ENCODE measurements at regions not wholly inside any gene's neighbourhood (a gene's known extent, or its start where the extent isn't known, plus 50 kb on each side); places are given as distances from the start of the nearest gene placed in this dataset.
"Not testable (repeated sequence)": the region's sequence is repeated elsewhere in the genome, so short reads cannot be mapped to it uniquely, and the experiment has no call there.

DNA sequence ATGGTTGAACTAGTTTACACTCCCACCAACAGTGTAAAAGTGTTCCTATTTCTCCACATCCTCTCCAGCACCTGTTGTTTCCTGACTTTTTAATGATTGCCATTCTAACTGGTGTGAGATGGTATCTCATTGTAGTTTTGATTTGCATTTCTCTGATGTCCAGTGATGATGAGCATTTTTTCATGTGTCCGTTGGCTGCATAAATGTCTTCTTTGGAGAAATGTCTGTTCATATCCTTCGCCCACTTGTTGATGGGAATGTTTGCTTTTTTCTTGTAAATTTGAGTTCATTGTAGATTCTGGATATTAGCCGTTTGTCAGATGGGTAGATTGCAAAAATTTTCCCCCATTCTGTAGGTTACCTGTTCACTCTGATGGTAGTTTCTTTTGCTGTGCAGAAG lies 155.0 kb upstream of the CNKSR2 start:
- not testable (repeated sequence) for DNase-seq (ENCODE audit: low read depth in 2 of 2)

GRCh38 chrX:21225643-21226042 lies 148.6 kb upstream of the CNKSR2 start:
- DNase-seq (ENCODE audit: low read depth in 2 of 2): no peak

DNA sequence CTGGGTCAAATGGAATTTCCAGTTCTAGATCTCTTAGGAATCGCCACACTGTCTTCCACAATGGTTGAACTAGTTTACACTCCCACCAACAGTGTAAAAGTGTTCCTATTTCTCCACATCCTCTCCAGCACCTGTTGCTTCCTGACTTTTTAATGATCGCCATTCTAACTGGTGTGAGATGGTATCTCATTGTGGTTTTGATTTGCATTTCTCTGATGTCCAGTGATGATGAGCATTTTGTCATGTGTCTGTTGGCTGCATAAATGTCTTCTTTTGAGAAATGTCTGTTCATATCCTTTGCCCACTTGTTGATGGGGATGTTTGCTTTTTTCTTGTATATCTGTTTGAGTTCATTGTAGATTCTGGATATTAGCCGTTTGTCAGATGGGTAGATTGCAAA lies 145.2 kb upstream of the CNKSR2 start:
- not testable (repeated sequence) for DNase-seq (ENCODE audit: low read depth in 2 of 2)

- DNase-seq (ENCODE audit: low read depth in 2 of 2): no peak
Measured at GRCh38 chrX:21255032-21255618, 119.1 kb upstream of the CNKSR2 start.

GRCh38 chrX:21266949-21267348 lies 107.3 kb upstream of the CNKSR2 start:
- DNase-seq (ENCODE audit: low read depth in 2 of 2): no peak

DNA sequence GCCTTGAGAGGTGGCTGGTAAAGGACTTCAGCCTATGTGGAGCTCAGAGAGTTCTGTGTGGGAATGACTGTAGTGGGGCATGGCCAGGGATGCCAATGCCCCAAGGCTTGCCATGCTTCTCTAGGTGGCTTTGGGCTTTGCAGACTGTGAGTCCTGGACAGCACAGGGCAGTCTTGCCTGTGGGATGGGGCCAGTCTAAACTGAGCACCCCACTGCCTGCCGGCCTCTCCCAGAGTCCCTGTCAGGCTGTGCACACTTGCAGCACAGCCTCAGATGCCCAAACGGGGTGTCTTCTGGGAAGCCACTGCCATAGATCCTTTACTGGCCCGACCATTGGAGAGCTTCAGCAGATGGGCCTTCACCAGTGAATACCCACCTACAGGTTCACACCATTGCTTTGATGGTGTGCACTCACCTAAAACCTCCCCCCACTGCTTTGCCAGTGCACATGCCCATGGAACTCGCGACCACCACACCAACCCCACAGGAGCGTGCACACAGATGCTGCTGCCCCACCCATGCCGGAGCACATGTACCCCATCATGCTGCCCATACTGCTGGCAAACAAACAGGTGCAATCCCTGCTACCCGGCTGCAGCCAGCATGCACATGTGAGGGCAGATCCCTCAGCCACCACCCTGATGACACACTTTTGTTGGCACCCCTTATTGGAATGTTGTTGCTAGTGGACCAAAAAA lies 97.3 kb upstream of the CNKSR2 start:
- DNase-seq (ENCODE audit: low read depth in 2 of 2): no peak

DNA sequence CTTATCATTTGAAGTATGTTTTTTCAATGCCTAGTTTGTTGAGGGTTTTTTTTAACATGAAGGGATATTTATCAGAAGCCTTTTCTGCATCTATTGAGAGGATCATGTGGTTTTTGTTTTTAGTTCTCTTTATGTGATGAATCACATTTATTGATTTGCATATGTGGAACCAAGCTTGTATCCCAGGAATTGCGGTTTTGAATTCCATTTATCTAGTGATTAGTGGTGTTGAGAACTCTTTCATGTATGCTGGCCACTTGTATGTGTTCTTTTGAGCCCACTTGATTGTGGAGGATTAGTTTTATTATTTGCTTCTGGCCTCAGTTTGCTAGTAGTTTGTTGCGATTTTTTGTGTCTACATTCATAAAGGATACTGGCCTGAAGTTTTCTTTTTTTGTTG lies 85.0 kb upstream of the CNKSR2 start:
- DNase-seq (ENCODE audit: low read depth in 2 of 2): no peak

- DNase-seq (ENCODE audit: low read depth in 2 of 2): no peak
Measured at GRCh38 chrX:21295246-21295820, 78.9 kb upstream of the CNKSR2 start.

DNA sequence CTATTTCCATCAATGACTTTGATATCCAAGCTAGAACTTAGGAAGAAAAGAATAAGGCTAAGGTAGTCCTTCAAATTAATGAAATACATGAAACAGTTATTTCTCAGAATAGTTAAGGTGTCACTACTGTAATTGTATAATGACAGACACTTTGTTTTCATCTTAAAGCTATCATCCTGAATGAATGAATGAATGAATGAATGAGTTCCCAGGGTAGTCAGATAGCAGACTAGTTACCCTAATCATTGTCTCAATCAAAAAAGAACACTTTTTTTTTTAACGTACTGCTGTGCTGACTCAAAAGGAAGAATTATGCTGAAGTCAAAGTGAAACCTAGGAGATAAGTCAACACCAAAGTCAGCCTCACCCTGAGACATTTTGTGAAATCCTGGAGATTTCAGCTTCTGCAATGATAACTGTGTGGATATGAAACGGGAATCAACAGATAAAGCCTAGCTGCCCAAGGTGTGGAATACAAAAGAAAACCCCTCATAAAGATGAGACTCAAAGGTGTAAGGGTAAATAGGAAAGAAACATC lies 68.3 kb upstream of the CNKSR2 start:
- no peak for DNase-seq (ENCODE audit: low read depth in 2 of 2)

- DNase-seq (ENCODE audit: low read depth in 2 of 2): no peak
Measured at GRCh38 chrX:21319323-21319722, 54.9 kb upstream of the CNKSR2 start.

All from fibroblast of skin of left quadriceps (primary cell).